Right lobe of liver (tissue), 6 donors: ENCODE measurements at regions not wholly inside any gene's neighbourhood (a gene's known extent, or its start where the extent isn't known, plus 50 kb on each side); places are given as distances from the start of the nearest gene placed in this dataset.

Source experiments
- ATAC-seq, 4 donors: fragments of 200-7000 bp; cut with Tn5 transposase; one replicate each; pipeline ENCODE4 v1.9.1; 2020; ENCODE audit warnings: mild to moderate bottlenecking in 4 of 4, moderate library complexity in 4 of 4
- DNase-seq, 3 donors: peaks; one replicate each; pipeline ENCODE4 v3.0.0-alpha.2; 2020
- H3K27ac ChIP-seq, 3 donors: fragments of 200-600 bp; one replicate each; pipeline ENCODE4 v1.8.0; 2022
- H3K27me3 ChIP-seq, 2 donors: fragments of 200-600 bp; one replicate each; pipeline ENCODE4 v1.8.0; 2022
- H3K36me3 ChIP-seq, 4 donors: fragments of 200-600 bp; sonication (generic) in 1 of 4; one replicate each; pipeline versions ENCODE4 v1.5.1 to v1.8.0; 2017 to 2022; ENCODE audit warnings: control low read depth in 1 of 4
- H3K4me1 ChIP-seq, 4 donors: fragments of 200-600 bp; sonication (generic) in 1 of 4; one replicate each; pipeline versions ENCODE4 v1.5.1 to v1.8.0; 2017 to 2022; ENCODE audit warnings: control low read depth in 1 of 4
- H3K4me3 ChIP-seq, 3 donors: fragments of 200-600 bp; one replicate each; pipeline ENCODE4 v1.8.0; 2022
- H3K9me3 ChIP-seq, 4 donors: fragments of 200-600 bp; sonication (generic) in 1 of 4; one replicate each; pipeline versions ENCODE4 v1.5.1 to v1.8.0; 2017 to 2022; ENCODE audit warnings: control low read depth in 1 of 4
- CTCF ChIP-seq, 4 donors: fragments of 200-600 bp in 3 of 4; fragments of 450-650 bp in 1 of 4; IDR thresholded peaks; one replicate each; pipeline versions ENCODE4 v1.5.1 to v1.8.0; 2016 to 2022; ENCODE audit warnings: antibody characterized with exemption in 4 of 4, mild to moderate bottlenecking in 2 of 4
- POLR2A ChIP-seq: fragments of 450-650 bp; IDR thresholded peaks from one replicate; pipeline ENCODE4 v1.6.1; 2017; ENCODE audit warnings: antibody characterized with exemption, mild to moderate bottlenecking
- whole genome bisulfite sequencing: methylation state at CpG from one replicate; pipeline ENCODE4 v1.1.6; 2018; ENCODE audit warnings: low coverage, low lambda C conversion rate; ENCODE audit not compliant: insufficient coverage; ENCODE audit errors: missing lambda C conversion rate; 5-methylcytosine and 5-hydroxymethylcytosine counted together
- intact Hi-C, 2 donors: fragments of 100-400 bp; cut with DNase I; formaldehyde crosslinking; loops; one replicate each; pipeline versions ENCODE4 v1.11.2 to v1.14.1; 2022
- donor health status: DM: no; HTN: yes; CAD: no.
- donor health status: DM: no; HTN: no; CAD: no.
- donor health status: DM: no; HTN: no; CAD: no.
- donor health status: DM: no; HTN: yes; CAD: no.
- donor health status: DM: no; HTN: yes; CAD: no.

GRCh38 chr13:83295686-83296085, 586.6 kb downstream of the SLITRK1 start:
- no peak overlapping the region for H3K27ac ChIP-seq
- H3K4me1 ChIP-seq: no peaks in the 10 kb centered on the region
- TF ChIP-seq POLR2A: no peak
- no peak for TF ChIP-seq CTCF (IDR thresholded peaks at IDR 0.05)
- intact Hi-C loops: no loop called here
- no peaks in the 10 kb centered on the region for H3K27me3 ChIP-seq
- H3K36me3 ChIP-seq: no peaks in the 10 kb centered on the region
- H3K4me3 ChIP-seq: no peak overlapping the region
- ATAC-seq (no peak), DNase-seq (no peak)
- no peaks in the 10 kb centered on the region for H3K9me3 ChIP-seq

- TF ChIP-seq POLR2A: no peak
- no peak for TF ChIP-seq CTCF (IDR thresholded peaks at IDR 0.05)
- no peak for DNase-seq
- no peaks in the 10 kb centered on the region for H3K4me1 ChIP-seq
- H3K36me3 ChIP-seq: no peaks in the 10 kb centered on the region
- no peak overlapping the region for H3K4me3 ChIP-seq
- intact Hi-C loops: no loop called here
- no peaks in the 10 kb centered on the region for H3K27me3 ChIP-seq
- no peak for ATAC-seq
- no peaks in the 10 kb centered on the region for H3K9me3 ChIP-seq
- no peak overlapping the region for H3K27ac ChIP-seq
Observed at GRCh38 chr13:83286737-83287136, 595.5 kb downstream of the SLITRK1 start.

GRCh38 chr13:83281654-83282053, 600.6 kb downstream of the SLITRK1 start:
- Histone ChIP-seq H3K27ac (no peak overlapping the region), H3K27me3 (no peaks in the 10 kb centered on the region), H3K4me3 (no peak overlapping the region), H3K9me3 (no peaks in the 10 kb centered on the region), H3K36me3 (no peaks in the 10 kb centered on the region), H3K4me1 (no peaks in the 10 kb centered on the region)
- 47% methylated on average over 1 of the region's 1 CpG for WGBS
- ATAC-seq: no peak
- no peak for TF ChIP-seq POLR2A
- no peak for TF ChIP-seq CTCF (IDR thresholded peaks at IDR 0.05)
- no peak for DNase-seq
- intact Hi-C loops: no loop called here

GRCh38 chr13:83274679-83275078, 607.6 kb downstream of the SLITRK1 start:
- no peak for ATAC-seq

More at GRCh38 chr13:83274679-83275078, 607.6 kb downstream of the SLITRK1 start:
- H3K9me3 ChIP-seq: no peaks in the 10 kb centered on the region
- H3K4me3 ChIP-seq: no peak overlapping the region
- H3K27ac ChIP-seq: no peak overlapping the region
- intact Hi-C loops: no loop called here
- TF ChIP-seq CTCF (IDR thresholded peaks at IDR 0.05): no peak
- TF ChIP-seq POLR2A: no peak
- no peaks in the 10 kb centered on the region for H3K27me3 ChIP-seq
- no peak for DNase-seq
- no peaks in the 10 kb centered on the region for H3K4me1 ChIP-seq
- no peaks in the 10 kb centered on the region for H3K36me3 ChIP-seq
